H9 (cell line): ENCODE measurements at regions not wholly inside any gene's neighbourhood (a gene's known extent, or its start where the extent isn't known, plus 50 kb on each side); places are given as distances from the start of the nearest gene placed in this dataset.

Source experiments
- DNase-seq: peaks from one replicate; pipeline ENCODE4 v3.0.0-alpha.2; 2017
- H2AFZ ChIP-seq: one replicate; pipeline ENCODE4 v1.6.1; 2013; ENCODE audit warnings: mild to moderate bottlenecking, low read length, control low read depth, moderate library complexity
- H2AK5ac ChIP-seq: 2 replicates; pipeline ENCODE4 v1.6.1; 2013; ENCODE audit warnings: low read length, control low read depth, mixed read lengths; ENCODE audit not compliant: insufficient read length
- H2BK120ac ChIP-seq: one replicate; pipeline ENCODE4 v1.6.1; 2013; ENCODE audit warnings: low read depth, mild to moderate bottlenecking, low read length, control low read depth, inconsistent platforms; ENCODE audit not compliant: poor library complexity, severe bottlenecking
- H2BK12ac ChIP-seq: 2 replicates; pipeline ENCODE4 v1.6.1; 2013; ENCODE audit warnings: low read length, control low read depth, mixed read lengths, low read depth; ENCODE audit not compliant: insufficient read length
- H2BK15ac ChIP-seq: 2 replicates; pipeline ENCODE4 v1.6.1; 2013; ENCODE audit warnings: low read depth, low read length, control low read depth
- H2BK20ac ChIP-seq: one replicate; pipeline ENCODE4 v1.6.1; 2013; ENCODE audit warnings: low read depth, mild to moderate bottlenecking, low read length, control low read depth, inconsistent platforms; ENCODE audit not compliant: poor library complexity, severe bottlenecking
- H2BK5ac ChIP-seq: 2 replicates; pipeline ENCODE4 v1.6.1; 2013; ENCODE audit warnings: low read length, control low read depth, mixed read lengths; ENCODE audit not compliant: insufficient read length
- H3K14ac ChIP-seq: 2 replicates; pipeline ENCODE4 v1.6.1; 2013; ENCODE audit warnings: low read length, control low read depth; ENCODE audit not compliant: insufficient read depth
- H3K18ac ChIP-seq: 2 replicates; pipeline ENCODE4 v1.6.1; 2013; ENCODE audit warnings: low read depth, mild to moderate bottlenecking, mixed read lengths, low read length, control low read depth; ENCODE audit not compliant: insufficient read length
- H3K23ac ChIP-seq: 2 replicates; pipeline ENCODE4 v1.6.1; 2013; ENCODE audit warnings: low read length, control low read depth, mixed read lengths, low read depth; ENCODE audit not compliant: insufficient read length
- H3K23me2 ChIP-seq: 2 replicates; pipeline ENCODE4 v1.6.1; 2013; ENCODE audit warnings: low read depth, mild to moderate bottlenecking, mixed read lengths, low read length, control low read depth; ENCODE audit not compliant: insufficient read length, poor library complexity, severe bottlenecking
- H3K27ac ChIP-seq: 2 replicates; pipeline ENCODE4 v1.5.1; 2013; ENCODE audit warnings: low read length, control low read depth, mixed read lengths, low read depth; ENCODE audit not compliant: insufficient read length
- H3K27me3 ChIP-seq: 2 replicates; pipeline ENCODE4 v1.6.1; 2013; ENCODE audit warnings: low read length, control low read depth, inconsistent platforms; ENCODE audit not compliant: insufficient read depth
- H3K4ac ChIP-seq: 2 replicates; pipeline ENCODE4 v1.6.1; 2013; ENCODE audit warnings: low read depth, mild to moderate bottlenecking, control low read depth, inconsistent platforms, low read length, moderate library complexity
- H3K4me1 ChIP-seq: 2 replicates; pipeline ENCODE4 v1.6.1; 2013; ENCODE audit warnings: low read length, control low read depth, inconsistent platforms; ENCODE audit not compliant: insufficient read depth
- H3K4me2 ChIP-seq: 2 replicates; pipeline ENCODE4 v1.6.1; 2013; ENCODE audit warnings: low read length, control low read depth, mixed read lengths; ENCODE audit not compliant: insufficient read length, insufficient read depth
- H3K56ac ChIP-seq: 2 replicates; pipeline ENCODE4 v1.6.1; 2013; ENCODE audit warnings: low read depth, mild to moderate bottlenecking, mixed read lengths, low read length, control low read depth; ENCODE audit not compliant: insufficient read length
- H3K79me1 ChIP-seq: 2 replicates; pipeline ENCODE4 v1.6.1; 2013; ENCODE audit warnings: low read depth, mild to moderate bottlenecking, moderate library complexity, low read length, control low read depth, inconsistent platforms; ENCODE audit not compliant: insufficient read depth, poor library complexity, severe bottlenecking
- H3K79me2 ChIP-seq: 2 replicates; pipeline ENCODE4 v1.6.1; 2013; ENCODE audit warnings: low read length, control low read depth, inconsistent platforms; ENCODE audit not compliant: insufficient read depth
- H3K9ac ChIP-seq: 2 replicates; pipeline ENCODE4 v1.6.1; 2013; ENCODE audit warnings: low read length, control low read depth, mixed read lengths; ENCODE audit not compliant: insufficient read length; ENCODE audit errors: extremely low read depth
- H3K9me3 ChIP-seq: one replicate; pipeline ENCODE4 v1.6.1; 2013; ENCODE audit warnings: low read depth, low read length, inconsistent platforms; ENCODE audit not compliant: control insufficient read depth
- H3T11ph ChIP-seq: one replicate; pipeline ENCODE4 v1.6.1; 2013; ENCODE audit warnings: mild to moderate bottlenecking, low read length, control low read depth, inconsistent platforms
- H4K20me1 ChIP-seq: one replicate; pipeline ENCODE4 v1.6.1; 2013; ENCODE audit not compliant: control insufficient read depth, insufficient read length, insufficient read depth
- H4K5ac ChIP-seq: 2 replicates; pipeline ENCODE4 v1.6.1; 2013; ENCODE audit warnings: low read depth, mild to moderate bottlenecking, mixed read lengths, low read length, control low read depth; ENCODE audit not compliant: insufficient read length
- H4K8ac ChIP-seq: replicated peaks from 2 replicates; pipeline ENCODE4 v1.6.1; 2013; ENCODE audit warnings: low read length, control low read depth, mixed read lengths, low read depth; ENCODE audit not compliant: insufficient read length
- H4K91ac ChIP-seq: 2 replicates; pipeline ENCODE4 v1.6.1; 2013; ENCODE audit warnings: low read depth, mild to moderate bottlenecking, moderate library complexity, mixed read lengths, low read length, control low read depth; ENCODE audit not compliant: insufficient read length
- H3K27ac Mint-ChIP-seq, 3 experiments: 2 replicates in 2 of 3; 3 replicates in 1 of 3; pipeline ENCODE4 v1.8.0; 2020 to 2021; ENCODE audit warnings: mixed read lengths in 3 of 3, mild to moderate bottlenecking in 1 of 3, moderate library complexity in 1 of 3
- H3K27me3 Mint-ChIP-seq: 2 replicates; pipeline ENCODE4 v1.8.0; 2021; ENCODE audit warnings: low read depth, mild to moderate bottlenecking, moderate library complexity, mixed read lengths
- H3K36me3 Mint-ChIP-seq, 3 experiments: 2 replicates in 2 of 3; 3 replicates in 1 of 3; pipeline ENCODE4 v1.8.0; 2020 to 2021; ENCODE audit warnings: low read depth in 3 of 3, mixed read lengths in 3 of 3; ENCODE audit not compliant: insufficient read depth in 1 of 3
- H3K4me1 Mint-ChIP-seq, 2 experiments: 2 replicates each; pipeline ENCODE4 v1.8.0; 2020; ENCODE audit warnings: mixed read lengths in 2 of 2
- H3K4me3 Mint-ChIP-seq, 2 experiments: 2 replicates in 1 of 2; 3 replicates in 1 of 2; pipeline ENCODE4 v1.8.0; 2020 to 2021; ENCODE audit warnings: mild to moderate bottlenecking in 2 of 2, mixed read lengths in 2 of 2, moderate library complexity in 1 of 2
- H3K9me3 Mint-ChIP-seq, 2 experiments: 2 replicates in 1 of 2; 3 replicates in 1 of 2; pipeline ENCODE4 v1.8.0; 2020; ENCODE audit warnings: mild to moderate bottlenecking in 2 of 2, mixed read lengths in 2 of 2, moderate library complexity in 1 of 2
- CTCF ChIP-seq: fragments of 200-600 bp; sonication (generic); conservative IDR thresholded peaks from 3 replicates; pipeline ENCODE4 v1.8.0; 2021; ENCODE audit warnings: antibody characterized with exemption, mild to moderate bottlenecking
- WGBS: extraction: QIAGEN DNeasy Blood & Tissue Kit; methylation state at CpG from one replicate; pipeline ENCODE4 v1.1.7; 2013; ENCODE audit warnings: missing lambda C conversion rate, low lambda C conversion rate, mixed read lengths; ENCODE audit not compliant: insufficient read length; ENCODE audit errors: extremely low coverage; 5-methylcytosine and 5-hydroxymethylcytosine counted together

- no peaks in the 10 kb centered on the region for H3K79me1 ChIP-seq
- H4K8ac ChIP-seq, result no peak overlapping the region
- H3K56ac ChIP-seq, result no peak overlapping the region
- no peak overlapping the region for H2BK12ac ChIP-seq
- no peak for DNase-seq
- Mint-ChIP-seq H3K4me1 (no peaks in the 10 kb centered on the region), H3K27me3 (no peaks in the 10 kb centered on the region; the same call in none of the 2 replicates), H3K4me3 (no peak overlapping the region), H3K9me3 (no peaks in the 10 kb centered on the region; a peak in 1 of 5 replicates), H3K27ac (no peak overlapping the region), H3K36me3 (no peaks in the 10 kb centered on the region)
- no peaks in the 10 kb centered on the region for H3K9me3 ChIP-seq
- H3K9ac ChIP-seq, result no peak overlapping the region
- H3K4me2 ChIP-seq, result no peak overlapping the region
- H4K91ac ChIP-seq, result no peak overlapping the region
- no peak overlapping the region for H2BK15ac ChIP-seq
- TF ChIP-seq CTCF, result no peak
- H3T11ph ChIP-seq, result no peak overlapping the region
- H3K23me2 ChIP-seq, result no peaks in the 10 kb centered on the region
- no peak overlapping the region for H3K14ac ChIP-seq
- H3K27ac ChIP-seq, result no peak overlapping the region
- H2AFZ ChIP-seq, result no peak overlapping the region
- no peak overlapping the region for H3K4ac ChIP-seq
- no peak overlapping the region for H3K23ac ChIP-seq
- H3K4me1 ChIP-seq, result no peaks in the 10 kb centered on the region
- no peak overlapping the region for H3K18ac ChIP-seq
- H3K27me3 ChIP-seq, result no peaks in the 10 kb centered on the region
- no peaks in the 10 kb centered on the region for H3K79me2 ChIP-seq
- no peak overlapping the region for H2BK20ac ChIP-seq
- H2BK120ac ChIP-seq, result no peak overlapping the region
- H4K20me1 ChIP-seq, result no peaks in the 10 kb centered on the region
- no CpG with 5 or more reads among the region's 7 CpGs for WGBS
- H2BK5ac ChIP-seq, result no peak overlapping the region
- H2AK5ac ChIP-seq, result no peak overlapping the region
- no peak overlapping the region for H4K5ac ChIP-seq
These were observed 185.6 kb downstream of the LPIN1 start for GRCh38 chr2:11932048-11932512.
